ENCODE measurements at regions not wholly inside any gene's neighbourhood (a gene's known extent, or its start where the extent isn't known, plus 50 kb on each side); places are given as distances from the start of the nearest gene placed in this dataset.
"Not testable (repeated sequence)": the region's sequence is repeated elsewhere in the genome, so short reads cannot be mapped to it uniquely, and the experiment has no call there.

- no peak for TF ChIP-seq CTCF (IDR thresholded peaks at IDR 0.05; ENCODE audit: insufficient read depth, low read depth, low read length)
- DNase-seq (ENCODE audit: low read depth): no peak
- H3K4me3 ChIP-seq (ENCODE audit: low read depth, low read length): no peak overlapping the region
These were observed 210.6 kb downstream of the KCNJ2 start for GRCh38 chr17:70379945-70380344.

GRCh38 chr17:70381916-70382315 lies 212.6 kb downstream of the KCNJ2 start:
- not testable (repeated sequence) for H3K4me3 ChIP-seq (ENCODE audit: low read depth, low read length); DNase-seq (ENCODE audit: low read depth)

- TF ChIP-seq CTCF (IDR thresholded peaks at IDR 0.05; ENCODE audit: insufficient read depth, low read depth, low read length): no peak
- no peak overlapping the region for H3K4me3 ChIP-seq (ENCODE audit: low read depth, low read length)
- no peak for DNase-seq (ENCODE audit: low read depth)
These were observed 219.0 kb downstream of the KCNJ2 start for GRCh38 chr17:70388326-70388725.

- not testable (repeated sequence) for H3K4me3 ChIP-seq (ENCODE audit: low read depth, low read length); DNase-seq (ENCODE audit: low read depth)
These were observed 220.0 kb downstream of the KCNJ2 start for GRCh38 chr17:70389232-70389757.

GRCh38 chr17:70390049-70390448 lies 220.7 kb downstream of the KCNJ2 start:
- DNase-seq (ENCODE audit: low read depth): peak; percentile 3
- no peak for TF ChIP-seq CTCF (IDR thresholded peaks at IDR 0.05; ENCODE audit: insufficient read depth, low read depth, low read length)
- H3K4me3 ChIP-seq (ENCODE audit: low read depth, low read length): no peak overlapping the region

- DNase-seq (ENCODE audit: low read depth): no peak
- H3K4me3 ChIP-seq (ENCODE audit: low read depth, low read length): no peak overlapping the region
- no peak for TF ChIP-seq CTCF (IDR thresholded peaks at IDR 0.05; ENCODE audit: insufficient read depth, low read depth, low read length)
These were observed 225.3 kb downstream of the KCNJ2 start for GRCh38 chr17:70394473-70395232.

- no peak overlapping the region for H3K4me3 ChIP-seq (ENCODE audit: low read depth, low read length)
- peak; percentile 89 for DNase-seq (ENCODE audit: low read depth)
- TF ChIP-seq CTCF (IDR thresholded peaks at IDR 0.05; ENCODE audit: insufficient read depth, low read depth, low read length): no peak
These were observed 236.3 kb downstream of the KCNJ2 start for GRCh38 chr17:70405492-70406220.

Data from fibroblast of villous mesenchyme (primary cell).